Esophagus squamous epithelium (tissue), 4 donors: ENCODE measurements at regions not wholly inside any gene's neighbourhood (a gene's known extent, or its start where the extent isn't known, plus 50 kb on each side); places are given as distances from the start of the nearest gene placed in this dataset.

ENCODE experiments used
- CTCF ChIP-seq, 6 experiments: fragments of 450-650 bp in 4 of 6; fragments of 200-600 bp in 2 of 6; sonication (generic) in 2 of 6; IDR thresholded peaks; one replicate each; pipeline ENCODE4 v1.5.1; 2016 to 2019; ENCODE audit warnings: antibody characterized with exemption in 6 of 6, mild to moderate bottlenecking in 4 of 6, moderate library complexity in 4 of 6
- POLR2A ChIP-seq, 4 donors: fragments of 450-650 bp; IDR thresholded peaks; one replicate each; pipeline ENCODE4 v1.6.1; 2017; ENCODE audit warnings: antibody characterized with exemption in 4 of 4, mild to moderate bottlenecking in 4 of 4, moderate library complexity in 3 of 4

DNA sequence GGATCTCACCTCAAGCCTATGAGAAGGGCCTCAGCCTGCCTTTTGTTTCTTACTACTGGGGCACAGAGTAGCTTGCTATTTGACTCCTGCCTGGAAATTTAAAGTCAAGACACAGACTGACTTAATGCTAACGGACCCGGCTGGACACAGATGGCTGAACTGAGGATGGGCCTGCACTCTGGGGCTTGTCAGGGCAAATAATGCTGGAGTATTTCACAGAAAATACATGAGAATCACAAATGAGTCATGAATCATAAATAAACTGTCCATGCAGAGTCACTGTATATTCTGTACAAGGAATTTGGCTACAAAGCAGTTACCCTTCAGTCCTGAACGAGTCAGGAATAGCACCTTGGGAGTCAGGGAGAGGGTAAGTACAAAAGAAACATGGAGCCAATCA, 683.2 kb upstream of the FOXG1 start:
- TF ChIP-seq CTCF (IDR thresholded peaks at IDR 0.05) (no peak), POLR2A (IDR thresholded peaks at IDR 0.05) (no peak)
